Stimulated activated naive CD4-positive, alpha-beta T cell (primary cell): ENCODE measurements at regions not wholly inside any gene's neighbourhood (a gene's known extent, or its start where the extent isn't known, plus 50 kb on each side); places are given as distances from the start of the nearest gene placed in this dataset.

Experiments used
- DNase-seq, 6 experiments: peaks; one replicate each; lab custom pipeline; 2025; lab: John Stamatoyannopoulos, UW

DNA sequence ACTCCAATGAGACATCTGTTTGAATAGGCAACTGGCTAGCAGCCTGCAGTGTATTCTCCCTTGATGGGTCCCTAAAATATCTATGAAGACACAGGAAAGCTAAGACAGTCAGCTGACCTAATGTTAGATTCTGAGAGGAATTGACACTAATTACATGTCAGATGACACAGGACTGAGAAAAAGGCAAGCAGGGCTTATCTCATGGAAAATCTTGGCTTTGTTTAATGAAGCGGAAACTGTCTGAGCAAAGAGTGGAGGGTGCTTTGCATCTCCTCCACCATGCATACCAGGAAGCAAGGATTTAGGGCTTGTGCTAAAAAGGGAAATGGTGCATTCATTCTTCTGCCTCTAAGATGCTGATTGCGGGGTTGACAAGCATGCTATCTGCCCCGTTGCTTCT is 135.5 kb upstream of the GLI3 start:
- no peak for DNase-seq

DNA sequence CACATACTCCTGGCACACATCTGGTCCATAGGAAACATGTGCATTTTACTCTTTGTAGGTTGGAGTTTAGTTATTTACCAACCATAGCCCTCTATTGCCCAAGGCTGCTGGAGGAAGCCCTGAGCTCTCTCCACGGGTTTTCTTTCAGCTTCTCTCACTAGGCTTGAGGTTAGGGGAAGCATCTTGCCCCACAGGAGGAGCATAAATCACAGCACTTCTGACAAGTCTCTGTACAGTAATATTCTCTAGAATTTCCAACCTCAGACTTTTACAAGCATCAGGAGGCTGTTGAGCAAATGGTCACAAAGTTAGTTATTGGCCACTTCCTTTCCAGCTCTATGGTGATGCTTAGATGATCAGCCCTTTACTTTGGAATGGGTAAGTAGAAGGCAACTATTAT is 122.9 kb upstream of the GLI3 start:
- DNase-seq: no peak

DNA sequence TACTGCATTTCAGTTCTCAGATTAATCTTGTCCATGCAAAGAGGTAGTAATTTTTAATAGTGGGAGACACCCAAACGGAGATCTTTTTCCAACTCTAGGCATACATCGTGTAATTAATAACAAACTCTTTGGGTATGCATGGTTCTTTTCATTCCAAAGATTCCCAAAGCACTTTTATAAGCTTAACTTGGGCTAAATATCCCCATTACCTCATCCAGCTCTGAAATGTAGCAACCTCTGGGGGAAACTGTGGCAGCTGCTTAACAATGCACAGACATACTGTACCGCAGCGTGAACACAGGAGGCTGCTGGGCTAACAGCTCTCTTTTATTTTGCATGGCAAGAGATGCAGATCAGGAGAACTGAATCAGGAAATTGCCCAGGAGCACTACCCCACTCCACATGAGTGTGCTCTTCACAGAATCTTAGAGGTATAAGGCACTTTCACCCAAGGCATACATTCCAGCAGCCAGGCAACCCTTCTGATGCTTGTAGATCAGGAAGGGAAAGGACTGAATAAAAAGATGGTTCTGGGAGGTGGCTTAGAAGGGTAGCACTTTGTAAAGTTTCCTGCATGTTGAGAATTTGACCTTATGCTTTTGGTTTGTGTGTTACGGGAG is 114.4 kb upstream of the GLI3 start:
- no peak for DNase-seq

DNA sequence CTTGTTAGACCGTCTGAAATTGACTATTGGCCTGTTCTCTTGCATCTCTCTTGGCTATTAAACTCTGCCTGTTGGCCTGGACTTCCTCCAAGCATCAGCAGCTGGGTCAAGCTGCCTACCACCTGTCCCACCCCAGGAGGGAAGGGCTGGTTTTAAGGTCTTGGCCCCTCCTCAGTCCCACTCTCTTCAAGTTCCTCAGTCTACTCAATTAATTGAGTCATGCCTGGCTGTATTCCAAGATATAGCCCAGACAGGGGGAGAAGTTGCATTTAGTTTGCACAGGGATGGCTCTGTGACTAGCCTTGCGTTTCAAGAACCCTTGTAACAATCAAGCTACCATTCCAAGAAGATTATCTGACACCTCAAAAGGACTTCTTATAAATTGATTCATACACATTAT is 113.8 kb upstream of the GLI3 start:
- no peak for DNase-seq

DNA sequence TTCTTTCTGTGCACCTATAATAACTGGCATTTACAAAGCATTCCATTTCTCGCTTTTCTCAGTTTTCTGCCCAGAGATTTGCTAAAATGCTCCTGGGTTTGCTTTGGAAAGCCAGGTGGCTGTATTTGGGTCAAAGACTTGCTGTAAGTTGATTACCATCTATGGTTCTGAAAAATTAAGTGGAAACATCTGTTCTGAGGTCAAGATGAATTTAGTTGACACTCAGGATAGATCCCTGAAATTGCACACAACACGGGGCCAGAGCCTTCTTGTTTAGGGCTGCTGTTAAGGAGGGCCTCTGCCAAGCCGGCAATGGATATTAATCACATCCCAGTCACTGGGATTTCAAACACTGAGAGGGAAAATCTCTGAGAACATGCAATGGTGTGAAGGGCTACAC is 111.6 kb upstream of the GLI3 start:
- DNase-seq: no peak

DNA sequence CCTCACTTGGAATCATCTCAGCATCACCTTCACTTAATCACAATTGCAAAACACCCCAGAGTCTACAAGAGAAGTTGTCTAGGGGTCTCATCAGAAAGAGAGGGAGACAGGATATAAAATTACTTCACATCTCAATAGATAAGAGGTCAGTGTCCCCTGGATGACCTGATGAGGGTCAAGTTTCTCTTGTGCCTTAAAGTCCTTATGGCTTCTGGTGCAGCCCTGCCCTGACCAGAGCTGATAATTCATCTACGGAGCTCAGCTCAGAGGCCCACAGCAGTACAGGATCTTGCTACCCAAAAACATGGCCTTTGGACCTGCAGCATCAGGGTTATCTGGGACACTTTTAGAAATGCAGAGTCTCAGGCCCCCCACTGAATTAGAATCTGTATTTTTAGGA is 111.1 kb upstream of the GLI3 start:
- DNase-seq: no peak

DNA sequence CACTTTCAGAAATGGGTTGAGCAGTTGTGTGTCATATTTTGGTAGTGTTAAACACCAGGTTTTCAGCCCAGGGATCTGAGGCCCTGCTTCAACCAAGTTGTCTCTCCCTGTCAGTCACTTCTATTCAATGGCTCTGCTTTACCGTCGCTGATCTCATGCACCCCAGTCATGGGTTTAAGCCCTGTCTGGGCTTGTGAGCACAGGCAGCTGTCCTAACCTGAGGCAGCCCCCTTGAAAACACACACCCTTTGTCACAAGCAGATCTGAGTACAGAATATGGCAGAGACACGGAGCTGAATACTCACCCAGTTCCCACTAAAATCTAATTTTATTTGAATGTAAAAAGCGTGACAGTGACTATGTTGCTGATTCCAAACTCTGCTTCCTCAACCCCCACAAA is 110.6 kb upstream of the GLI3 start:
- DNase-seq: no peak

DNA sequence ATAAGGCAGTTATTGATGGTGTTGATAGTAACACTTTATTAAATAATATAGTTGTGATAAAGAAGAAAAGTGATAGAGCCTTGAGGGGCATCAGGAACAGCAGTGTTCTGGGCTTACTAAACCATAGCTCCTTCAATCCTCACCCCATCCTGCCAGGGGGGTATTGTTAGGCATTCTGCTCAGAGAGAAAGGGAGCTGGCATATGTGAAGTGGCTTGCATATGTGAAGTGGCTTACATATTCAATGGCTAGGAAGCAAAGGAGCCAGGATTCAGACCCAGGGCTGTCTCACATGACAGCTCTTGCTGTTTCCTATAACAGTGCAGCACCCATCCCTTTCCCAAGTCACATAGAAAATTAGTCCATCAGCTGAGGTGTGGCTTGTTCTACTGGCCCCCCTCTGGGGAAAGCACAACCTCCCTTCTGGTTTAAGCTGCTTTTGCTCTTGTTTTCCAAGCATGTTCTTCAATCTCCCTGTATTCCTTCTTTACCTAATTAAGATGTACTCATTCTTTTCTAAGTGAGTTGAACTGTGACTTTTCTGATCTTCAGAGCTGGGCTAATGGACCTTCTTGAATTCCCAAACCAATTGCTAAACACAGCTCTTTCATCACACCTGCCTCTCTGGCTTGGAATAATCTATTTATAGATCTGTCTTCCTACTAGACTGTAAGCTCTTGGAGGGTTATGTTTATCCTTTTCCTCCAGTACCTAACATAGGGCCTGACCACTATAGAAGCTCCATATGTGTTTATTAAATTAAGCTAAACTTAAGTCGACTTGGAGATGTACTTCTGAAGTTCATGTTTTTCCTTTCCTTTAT is 108.7 kb upstream of the GLI3 start:
- DNase-seq: no peak

DNA sequence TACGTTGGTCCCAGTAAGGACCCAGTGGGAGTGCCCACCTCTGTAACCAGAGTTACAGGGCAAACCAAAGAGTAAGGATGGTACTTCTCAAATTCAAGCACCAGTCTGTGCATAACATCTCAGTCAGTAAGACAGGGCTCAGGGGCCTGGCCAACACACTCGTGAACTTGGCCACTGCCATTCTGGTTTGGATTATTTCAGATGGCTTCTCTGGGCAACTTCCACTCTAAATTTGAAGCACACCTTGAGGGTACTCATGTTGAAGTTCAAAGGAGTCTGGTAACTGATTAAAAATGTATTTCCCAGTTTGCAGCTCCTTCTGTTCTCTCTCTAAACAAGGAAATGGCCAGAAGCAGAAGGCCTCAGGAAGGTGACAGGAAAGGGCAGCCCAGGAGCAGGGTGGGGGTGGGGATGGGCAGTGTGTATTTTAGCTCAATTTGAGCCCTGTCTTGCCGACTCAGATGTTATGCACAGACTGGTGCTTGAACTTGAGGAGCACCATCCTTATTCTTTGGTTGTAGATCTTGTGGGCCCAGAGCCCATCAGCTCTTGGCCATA is 107.3 kb upstream of the GLI3 start:
- DNase-seq: no peak

DNA sequence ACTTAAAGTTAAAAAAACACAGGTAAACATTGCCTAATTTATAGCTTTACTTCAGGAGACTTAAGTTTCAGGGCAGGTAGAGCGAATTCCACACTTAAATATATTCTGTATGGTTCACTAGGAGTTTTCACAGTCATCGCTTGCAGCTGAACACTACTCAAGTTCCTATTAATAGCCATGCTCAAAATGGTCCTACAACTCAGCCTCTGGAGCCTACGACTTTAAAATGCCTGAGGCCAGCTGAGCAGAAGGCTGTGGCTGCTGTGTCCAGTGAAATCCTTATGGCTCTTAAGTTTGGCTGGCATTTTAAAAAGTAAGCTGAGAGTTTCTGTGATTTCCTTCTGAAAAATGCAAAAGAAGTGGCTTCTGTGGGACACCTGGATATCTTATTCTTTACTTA is 105.4 kb upstream of the GLI3 start:
- DNase-seq: no peak

DNA sequence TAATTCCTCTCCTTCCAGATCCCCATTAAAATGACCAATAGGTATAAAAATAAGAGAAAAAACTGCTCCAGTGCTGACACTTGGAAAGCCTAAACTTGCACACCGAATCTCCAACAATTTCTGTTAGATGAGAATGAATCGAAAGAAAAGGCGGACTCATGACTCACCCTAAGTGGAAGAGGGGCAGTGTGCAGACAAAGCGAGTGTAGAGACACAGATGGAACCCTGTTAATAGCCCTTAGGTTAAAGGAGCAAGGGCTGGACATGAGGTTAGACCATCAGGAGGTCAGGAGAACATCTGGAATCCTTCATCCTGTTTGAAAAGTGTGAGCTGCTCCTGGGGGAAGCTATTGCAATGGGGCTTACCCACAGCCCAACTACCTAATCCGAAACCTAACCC is 103.4 kb upstream of the GLI3 start:
- no peak for DNase-seq

DNA sequence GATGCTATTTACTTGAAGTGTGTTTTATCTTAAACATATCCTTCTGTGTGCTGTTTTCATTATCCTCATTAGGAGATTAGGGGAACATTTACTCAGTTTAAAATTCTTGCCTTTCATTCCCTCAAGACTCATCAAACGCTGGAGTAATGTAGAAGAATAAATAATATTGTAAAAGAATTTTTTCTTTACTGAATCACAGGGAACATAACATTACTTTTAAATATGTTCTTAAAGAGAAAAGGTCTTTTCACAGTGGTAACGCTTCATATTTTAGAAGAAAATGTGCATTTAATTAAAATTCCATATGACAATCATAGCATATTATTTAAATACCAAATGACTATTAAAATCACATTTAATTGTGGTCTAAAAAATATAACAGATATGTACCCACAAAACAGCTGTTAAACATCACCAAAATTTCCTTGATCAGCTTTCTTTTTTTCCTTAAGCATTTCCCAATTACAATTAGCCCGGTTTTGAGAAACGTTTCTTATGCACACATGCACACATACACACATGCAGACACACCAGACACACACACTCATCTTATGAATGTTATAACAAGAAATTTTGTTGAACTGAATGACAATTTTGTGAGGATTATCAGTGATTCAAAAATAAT is 102.0 kb upstream of the GLI3 start:
- no peak for DNase-seq

DNA sequence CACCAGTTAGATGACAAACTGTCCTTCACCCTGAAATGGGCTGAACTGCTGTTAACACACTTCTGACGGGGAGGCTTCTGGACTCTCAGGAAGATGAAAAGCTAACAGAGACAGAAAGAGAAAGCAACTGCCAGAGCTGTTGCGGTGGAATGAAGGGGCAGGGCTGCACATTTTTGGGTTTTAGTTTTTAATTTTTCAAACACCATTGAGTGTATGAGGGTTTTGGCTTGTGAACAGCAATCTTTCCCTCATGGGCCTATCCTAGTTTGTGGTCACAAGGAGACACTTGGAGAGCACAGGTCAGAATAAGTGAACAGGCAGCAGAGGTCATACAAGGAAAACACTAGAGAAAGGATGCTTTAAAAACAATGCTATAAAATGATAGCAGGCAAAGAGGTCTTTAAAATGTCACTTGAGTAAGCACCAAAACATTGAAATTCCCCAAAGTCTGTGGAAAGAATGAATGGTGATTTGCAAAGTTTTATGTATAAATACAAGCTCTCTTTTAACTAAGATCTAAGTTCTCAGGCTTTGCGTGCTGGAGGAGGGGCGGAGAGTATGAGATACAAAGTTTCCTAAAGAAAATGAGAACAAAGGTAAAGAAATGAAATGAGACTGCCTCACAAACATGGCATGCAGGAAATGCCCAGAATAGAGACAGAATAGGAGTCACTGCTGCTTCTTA is 101.4 kb upstream of the GLI3 start:
- DNase-seq: no peak

DNA sequence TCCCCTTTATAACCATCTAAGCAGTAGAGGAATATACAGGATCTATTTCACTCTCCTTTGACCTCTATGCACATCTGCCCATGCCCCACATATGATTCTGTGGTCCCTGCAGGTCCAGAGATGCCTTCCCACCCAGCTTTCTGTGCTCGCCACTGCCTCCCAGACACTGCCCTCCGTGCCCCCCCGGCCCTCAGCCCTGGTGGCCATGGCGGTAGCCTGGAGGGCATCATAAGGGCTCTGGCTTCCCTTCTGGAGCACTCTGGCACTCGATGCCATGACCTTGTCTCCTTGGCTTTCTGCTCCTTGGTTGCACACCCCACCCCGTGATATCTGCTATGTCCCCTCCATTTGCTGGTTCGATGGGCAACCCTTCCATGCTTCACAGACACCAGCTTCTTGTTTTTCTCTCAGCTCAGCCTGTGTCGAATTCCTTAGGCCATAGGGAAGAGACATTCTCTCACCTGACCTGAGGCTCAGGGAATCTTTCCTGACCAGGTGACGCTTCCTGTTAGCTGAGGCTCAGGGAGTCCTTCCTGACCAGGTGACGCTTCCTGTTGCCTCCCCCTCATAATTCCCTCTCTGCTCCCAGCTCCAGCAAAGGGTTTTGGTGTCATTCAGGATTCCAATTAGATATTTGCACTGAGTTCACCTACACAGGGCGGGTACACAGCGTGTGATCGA is 100.4 kb upstream of the GLI3 start:
- no peak for DNase-seq

DNA sequence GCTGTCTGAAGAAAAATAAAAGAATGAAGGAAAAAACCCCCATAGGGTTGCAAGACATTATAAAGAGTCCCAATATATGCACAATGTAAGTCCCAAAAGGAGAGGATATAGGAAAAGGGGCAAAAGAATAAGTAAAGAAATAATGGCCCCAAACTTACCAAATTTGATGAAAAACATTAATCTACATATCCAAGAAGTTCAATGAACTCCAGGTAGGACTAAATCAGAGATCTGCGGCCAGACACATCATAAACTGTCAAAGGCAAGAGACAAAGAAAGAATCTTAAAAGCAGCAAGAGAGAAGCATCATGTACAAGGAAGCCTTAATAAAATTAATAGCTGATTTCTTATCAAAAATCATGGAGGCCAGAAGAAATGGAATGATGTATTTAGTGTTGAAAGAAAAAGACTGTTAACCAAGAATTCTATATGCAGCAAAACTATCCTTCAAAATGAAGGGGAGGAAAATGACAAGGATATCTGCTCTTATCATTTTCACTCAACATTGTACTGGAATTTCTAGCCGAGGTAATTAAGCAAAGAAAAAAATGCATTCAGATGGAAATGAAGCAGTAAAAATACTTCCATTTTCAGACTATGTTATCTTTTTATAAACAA is 95.7 kb upstream of the GLI3 start:
- DNase-seq: no peak

DNA sequence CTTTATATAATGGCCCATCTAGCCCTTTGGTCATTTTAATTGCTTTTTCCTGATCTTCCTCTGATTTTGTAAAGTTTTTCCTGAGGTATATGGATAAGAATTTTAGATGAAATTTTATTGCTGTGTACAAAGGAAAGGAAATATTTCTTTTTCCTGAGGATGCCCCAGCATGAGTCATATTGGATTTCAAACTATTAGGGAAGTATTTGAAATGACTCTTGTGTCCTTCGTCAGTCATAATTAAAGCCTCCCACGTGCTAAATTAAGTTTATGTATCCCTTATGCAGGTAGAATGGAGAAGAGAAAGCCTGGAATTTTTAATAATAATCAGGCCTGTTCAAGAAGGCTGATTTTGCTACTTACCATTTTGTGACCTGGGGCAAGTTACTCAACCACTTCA is 82.6 kb upstream of the GLI3 start:
- no peak for DNase-seq

DNA sequence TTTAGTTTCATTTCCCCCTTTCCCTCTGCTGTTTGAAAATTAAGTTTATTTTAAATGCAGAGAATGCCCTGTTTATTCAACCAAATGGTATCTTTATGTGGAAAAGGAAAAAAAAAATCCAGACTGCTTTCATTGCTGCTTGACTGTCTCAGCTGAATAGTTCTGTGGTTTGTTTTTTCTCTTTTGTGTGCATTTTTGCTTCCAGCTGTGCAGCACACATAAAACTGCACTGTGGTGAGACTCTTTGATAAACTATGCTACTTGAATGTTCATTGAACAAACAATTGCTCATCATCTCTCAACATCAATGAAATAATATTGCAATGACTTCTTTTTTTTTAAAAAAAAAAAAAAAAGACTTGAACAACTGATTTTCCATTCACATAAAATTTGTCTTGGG is 78.6 kb upstream of the GLI3 start:
- DNase-seq: no peak

DNA sequence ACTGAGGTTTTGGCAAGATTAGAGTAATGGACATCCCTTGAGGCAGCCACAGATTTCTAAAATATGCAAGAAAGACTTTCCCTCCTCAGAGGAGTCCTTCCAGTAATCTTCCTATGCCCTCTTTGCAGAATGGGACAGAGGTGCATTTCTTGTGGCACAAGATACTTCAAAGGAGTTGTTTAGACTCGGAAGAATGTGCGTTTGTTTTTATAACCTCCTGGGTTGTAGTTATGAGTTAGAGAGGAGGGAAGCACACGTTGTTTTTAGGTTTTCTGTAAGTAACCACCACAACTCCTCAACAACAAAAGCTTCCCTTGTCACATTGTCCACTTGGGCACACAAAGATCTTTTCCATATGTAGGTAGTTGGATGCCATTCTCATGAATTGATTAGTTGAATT is 78.1 kb upstream of the GLI3 start:
- DNase-seq: no peak

DNA sequence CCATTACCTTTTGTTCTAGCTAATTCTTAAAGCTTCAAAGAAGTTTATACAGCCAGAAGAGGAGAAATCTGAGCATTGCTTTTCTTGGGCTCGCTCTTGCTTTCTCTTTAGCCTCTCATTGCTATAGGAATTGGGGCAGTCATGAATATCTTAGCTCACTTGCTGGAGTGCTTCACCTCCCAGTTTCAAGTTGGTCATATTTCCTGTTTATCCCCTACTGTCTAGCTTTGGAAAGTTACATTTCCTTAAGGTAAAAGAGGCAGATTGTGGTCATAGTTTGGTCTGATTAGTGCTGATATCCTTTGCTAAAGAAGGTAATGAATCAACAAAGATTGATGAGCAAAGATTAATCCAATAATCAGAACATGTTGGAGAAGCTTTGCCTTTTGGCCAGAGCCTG is 77.7 kb upstream of the GLI3 start:
- DNase-seq: no peak

DNA sequence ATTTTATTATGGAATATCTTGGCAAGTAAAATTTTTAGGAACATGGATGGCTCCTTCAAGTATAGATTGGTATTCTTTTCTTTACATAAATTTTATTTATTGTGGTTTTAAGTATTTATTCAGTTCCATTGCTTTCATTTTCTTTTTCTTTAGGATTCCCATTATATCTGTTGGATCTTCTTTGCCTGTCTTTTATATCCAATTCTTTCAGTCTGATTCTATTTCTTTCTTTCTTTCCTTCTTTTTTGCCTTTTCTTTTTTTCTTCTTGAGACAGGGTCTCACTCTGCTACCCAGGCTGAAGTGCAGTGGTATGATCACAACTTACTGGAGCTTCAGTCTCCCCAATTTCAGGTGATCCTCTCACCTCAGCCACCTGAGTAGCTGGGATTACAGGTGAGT is 74.2 kb upstream of the GLI3 start:
- DNase-seq: no peak

DNA sequence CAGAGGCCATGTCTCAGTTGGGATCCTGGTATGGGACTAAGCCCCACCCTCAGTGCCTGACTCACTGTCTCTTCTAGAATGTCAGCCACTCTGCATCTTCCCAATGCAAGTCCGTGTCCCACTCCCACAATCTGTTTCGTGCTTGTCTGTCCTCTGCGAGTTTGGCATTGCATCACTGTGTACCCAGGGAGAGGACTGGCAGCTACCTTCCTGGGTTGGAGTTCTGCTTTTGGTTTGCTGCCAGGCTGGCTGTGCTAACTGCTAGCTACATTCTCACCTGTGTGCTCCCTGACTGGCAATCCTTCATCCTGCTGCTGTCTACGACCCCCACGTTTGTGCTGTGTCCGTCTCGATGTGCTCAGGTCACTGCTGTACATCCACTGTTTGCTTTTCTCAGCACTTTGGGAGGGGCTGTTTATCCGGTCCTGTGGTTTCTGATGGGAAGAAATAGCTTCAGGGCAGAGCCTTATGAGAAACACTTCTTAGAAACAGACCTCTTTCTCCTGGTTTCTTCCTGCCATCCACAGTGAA is 56.0 kb upstream of the GLI3 start:
- DNase-seq: no peak
